WTC11 (cell line): ENCODE measurements at regions not wholly inside any gene's neighbourhood (a gene's known extent, or its start where the extent isn't known, plus 50 kb on each side); places are given as distances from the start of the nearest gene placed in this dataset.

Source experiments
- ATAC-seq: fragments of 200-7000 bp; cut with Tn5 transposase; 2 replicates; pipeline ENCODE4 v1.10.0; 2021; ENCODE audit warnings: mild to moderate bottlenecking, moderate library complexity
- CTCF ChIA-PET: fragments of 300-600 bp; sonication (Branson Sonifier 250); formaldehyde crosslinking; loops from one replicate; lab custom pipeline; 2021; ENCODE audit warnings: antibody characterized with exemption; lab: Charles Lee
- POLR2A ChIA-PET: fragments of 350-600 bp; sonication (Branson Sonifier 250); formaldehyde crosslinking; loops from one replicate; lab custom pipeline; 2021; ENCODE audit warnings: antibody characterized with exemption; lab: Charles Lee
- DNase-seq: peaks from one replicate; pipeline ENCODE4 v3.0.0; 2021; ENCODE audit warnings: low spot score
- H3K27ac Mint-ChIP-seq: 2 replicates; pipeline ENCODE4 v1.8.0; 2021; ENCODE audit warnings: mixed read lengths
- H3K27me3 Mint-ChIP-seq: 2 replicates; pipeline ENCODE4 v1.8.0; 2021; ENCODE audit warnings: low read depth, mild to moderate bottlenecking, moderate library complexity, mixed read lengths
- H3K36me3 Mint-ChIP-seq: 2 replicates; pipeline ENCODE4 v1.8.0; 2021; ENCODE audit warnings: mixed read lengths
- H3K4me1 Mint-ChIP-seq: 2 replicates; pipeline ENCODE4 v1.8.0; 2022; ENCODE audit warnings: mixed read lengths
- H3K4me3 Mint-ChIP-seq: 2 replicates; pipeline ENCODE4 v1.8.0; 2021; ENCODE audit warnings: mild to moderate bottlenecking, moderate library complexity, mixed read lengths
- H3K9me3 Mint-ChIP-seq: 2 replicates; pipeline ENCODE4 v1.8.0; 2021; ENCODE audit warnings: mixed read lengths
- AR ChIP-seq: fragments of 250-450 bp; sonication (Bioruptor Pico); IDR thresholded peaks from 2 replicates; pipeline ENCODE4 v1.9.0; 2021; ENCODE audit warnings: mild to moderate bottlenecking
- ATF6 ChIP-seq: sonication (generic); formaldehyde crosslinking; IDR thresholded peaks from 2 replicates; pipeline ENCODE4 v1.8.1; 2023; ENCODE audit warnings: mild to moderate bottlenecking, missing genetic modification reagents
- CBFB ChIP-seq: sonication (generic); formaldehyde crosslinking; IDR thresholded peaks from 2 replicates; pipeline ENCODE4 v1.8.1; 2022; ENCODE audit warnings: mild to moderate bottlenecking, low read depth, missing genetic modification reagents
- CDX4 ChIP-seq: fragments of 250-450 bp; sonication (Bioruptor Pico); IDR thresholded peaks from 2 replicates; pipeline ENCODE4 v1.9.0; 2021; ENCODE audit warnings: moderate library complexity, mild to moderate bottlenecking, inconsistent platforms, borderline replicate concordance
- CREM ChIP-seq: sonication (generic); formaldehyde crosslinking; IDR thresholded peaks from 2 replicates; pipeline ENCODE4 v1.8.1; 2022; ENCODE audit warnings: mild to moderate bottlenecking, missing genetic modification reagents, moderate library complexity
- E2F4 ChIP-seq: sonication (generic); formaldehyde crosslinking; IDR thresholded peaks from 2 replicates; pipeline ENCODE4 v1.8.1; 2022; ENCODE audit warnings: low read depth, mild to moderate bottlenecking, moderate library complexity, missing genetic modification reagents, borderline replicate concordance
- E2F5 ChIP-seq: sonication (generic); formaldehyde crosslinking; IDR thresholded peaks from 2 replicates; pipeline ENCODE4 v1.8.1; 2022; ENCODE audit warnings: mild to moderate bottlenecking, moderate library complexity, missing genetic modification reagents
- FOXP1 ChIP-seq: sonication (generic); formaldehyde crosslinking; IDR thresholded peaks from 2 replicates; pipeline ENCODE4 v1.8.0; 2022; ENCODE audit warnings: missing genetic modification reagents, mild to moderate bottlenecking, moderate library complexity, borderline replicate concordance
- HMGA2 ChIP-seq: fragments of 250-450 bp; sonication (Bioruptor Pico); IDR thresholded peaks from 2 replicates; pipeline ENCODE4 v1.4.0; 2021; ENCODE audit warnings: mild to moderate bottlenecking, moderate library complexity
- JUN ChIP-seq: sonication (generic); formaldehyde crosslinking; IDR thresholded peaks from 2 replicates; pipeline ENCODE4 v1.8.0; 2023; ENCODE audit warnings: mild to moderate bottlenecking, missing genetic modification reagents
- PRRX2 ChIP-seq: fragments of 250-450 bp; sonication (Bioruptor Pico); IDR thresholded peaks from 2 replicates; pipeline ENCODE4 v1.8.0; 2021; ENCODE audit warnings: mild to moderate bottlenecking
- RELA ChIP-seq: sonication (generic); formaldehyde crosslinking; IDR thresholded peaks from 2 replicates; pipeline ENCODE4 v1.8.1; 2022; ENCODE audit warnings: missing genetic modification reagents, mild to moderate bottlenecking, borderline replicate concordance
- RORB ChIP-seq: fragments of 250-450 bp; sonication (Bioruptor Pico); IDR thresholded peaks from 2 replicates; pipeline ENCODE4 v1.9.0; 2021; ENCODE audit warnings: mild to moderate bottlenecking
- SP1 ChIP-seq: sonication (generic); formaldehyde crosslinking; conservative IDR thresholded peaks from 2 replicates; pipeline ENCODE4 v1.8.1; 2022; ENCODE audit warnings: missing genetic modification reagents
- TEAD4 ChIP-seq: sonication (generic); formaldehyde crosslinking; IDR thresholded peaks from 2 replicates; pipeline ENCODE4 v1.8.0; 2022; ENCODE audit warnings: mild to moderate bottlenecking, missing genetic modification reagents
- ZBTB21 ChIP-seq: sonication (generic); formaldehyde crosslinking; IDR thresholded peaks from 2 replicates; pipeline ENCODE4 v1.8.1; 2023; ENCODE audit warnings: mild to moderate bottlenecking, missing genetic modification reagents, borderline replicate concordance
- ZMAT4 ChIP-seq: fragments of 250-450 bp; sonication (Bioruptor Pico); IDR thresholded peaks from 2 replicates; pipeline ENCODE4 v1.9.0; 2021; ENCODE audit warnings: mild to moderate bottlenecking
- ZNF121 ChIP-seq: sonication (generic); formaldehyde crosslinking; IDR thresholded peaks from 2 replicates; pipeline ENCODE4 v1.8.0; 2023; ENCODE audit warnings: missing genetic modification reagents
- ZNF263 ChIP-seq: sonication (generic); formaldehyde crosslinking; IDR thresholded peaks from 2 replicates; pipeline ENCODE4 v1.8.1; 2022; ENCODE audit warnings: low read depth, mild to moderate bottlenecking, moderate library complexity, missing genetic modification reagents
- ZNF396 ChIP-seq: fragments of 250-450 bp; sonication (Bioruptor Pico); IDR thresholded peaks from 2 replicates; pipeline ENCODE4 v1.8.0; 2021; ENCODE audit warnings: mild to moderate bottlenecking, moderate library complexity, borderline replicate concordance
- ZNF416 ChIP-seq: fragments of 250-450 bp; sonication (Bioruptor Pico); IDR thresholded peaks from 2 replicates; pipeline ENCODE4 v1.9.0; 2021; ENCODE audit warnings: mild to moderate bottlenecking, inconsistent platforms

- ChIA-PET CTCF (no interaction called here), POLR2A (no interaction called here)
- ATAC-seq (no peak), DNase-seq (no peak)
- H3K4me1 Mint-ChIP-seq, result 0 out of 2 replicates have a peak, but pooled peaks cover 3% of the 10 kb centered on the region
- peaks cover 3% of the 10 kb centered on the region; the same call in 1 of the 2 replicates for H3K27me3 Mint-ChIP-seq
- TF ChIP-seq ZNF263 (CRISPR knock-in tag), result no peak
- no peak for TF ChIP-seq FOXP1
- no peak for TF ChIP-seq E2F5 (CRISPR knock-in tag)
- TF ChIP-seq CREM (CRISPR knock-in tag), result no peak
- TF ChIP-seq SP1, result no peak
- no peaks in the 10 kb centered on the region for H3K36me3 Mint-ChIP-seq
- no peak overlapping the region for H3K4me3 Mint-ChIP-seq
- peaks cover 5% of the 10 kb centered on the region; the same call in 1 of the 2 replicates for H3K9me3 Mint-ChIP-seq
- H3K27ac Mint-ChIP-seq, result no peak overlapping the region
Measured at GRCh38 chr2:48147719-48148118, 166.8 kb upstream of the FOXN2 start.

GRCh38 chr2:48148841-48149430, 165.5 kb upstream of the FOXN2 start:
- TF ChIP-seq ZNF396 (no peak), HMGA2 (CRISPR knock-in tag) (no peak), JUN (CRISPR knock-in tag) (no peak), ZNF121 (CRISPR knock-in tag) (no peak), CDX4 (CRISPR knock-in tag) (no peak), ATF6 (CRISPR knock-in tag) (no peak), ZNF416 (no peak), RELA (CRISPR knock-in tag) (no peak), ZBTB21 (CRISPR knock-in tag) (no peak), ZMAT4 (CRISPR knock-in tag) (no peak), RORB (CRISPR knock-in tag) (no peak), E2F4 (CRISPR knock-in tag) (no peak), PRRX2 (CRISPR knock-in tag) (no peak), AR (CRISPR knock-in tag) (no peak), TEAD4 (CRISPR knock-in tag) (no peak), CBFB (no peak)
- no peak for DNase-seq
- no peak for ATAC-seq
- no peak overlapping the region for H3K4me3 Mint-ChIP-seq
- H3K27me3 Mint-ChIP-seq, result peaks cover 3% of the 10 kb centered on the region; the same call in 1 of the 2 replicates
- no peaks in the 10 kb centered on the region for H3K9me3 Mint-ChIP-seq
- H3K36me3 Mint-ChIP-seq, result no peaks in the 10 kb centered on the region
- no peak overlapping the region for H3K27ac Mint-ChIP-seq
- 0 out of 2 replicates have a peak, but pooled peaks cover 3% of the 10 kb centered on the region for H3K4me1 Mint-ChIP-seq
- CTCF ChIA-PET, result no interaction called here
- POLR2A ChIA-PET, result no interaction called here
